K562 (cell line): ENCODE measurements at regions not wholly inside any gene's neighbourhood (a gene's known extent, or its start where the extent isn't known, plus 50 kb on each side); places are given as distances from the start of the nearest gene placed in this dataset.

Experiments used
- ATAC-seq: fragments of 200-7000 bp; cut with Tn5 transposase; 3 replicates; pipeline ENCODE4 v1.9.1; 2020; ENCODE audit warnings: moderate library complexity
- BruUV-seq: library from RNA; stranded (reverse); fragments of 400-500 nt; replicated peaks from 2 replicates; lab custom pipeline; 2021; lab: Mats Ljungman, UMichigan
- CTCF ChIA-PET: fragments of 300-600 bp; formaldehyde crosslinking; extraction: SDS; loops from one replicate; lab custom pipeline; 2021; ENCODE audit warnings: low intra/inter-chr PET ratio; lab: Yijun Ruan, JAX
- POLR2A ChIA-PET: fragments of 300-600, 350-650 bp; sonication (Branson Sonifier 250); formaldehyde crosslinking; extraction: SDS; loops from one replicate; lab custom pipeline; 2021; ENCODE audit warnings: antibody characterized with exemption, inconsistent platforms; lab: Yijun Ruan, JAX
- DNase-seq, 4 experiments: peaks; one replicate each; pipeline versions ENCODE4 v3.0.0 to v3.0.0-alpha.2; 2011 to 2018; ENCODE audit warnings: low spot score in 3 of 4, mixed read lengths in 3 of 4; ENCODE audit errors: extremely low read depth in 1 of 4
- FAIRE-seq: peaks from 2 replicates; lab custom pipeline; 2011; peaks lifted over from hg19 to GRCh38; lab: Jason Lieb, UNC
- H2AFZ ChIP-seq: 2 replicates; pipeline ENCODE4 v1.6.0; 2011; ENCODE audit warnings: low read depth, low read length, control low read depth, inconsistent platforms
- H3K27ac ChIP-seq: fragments of 200-600 bp; 3 replicates; pipeline ENCODE4 v1.8.0; 2011; ENCODE audit warnings: low read depth, mild to moderate bottlenecking, control low read depth, inconsistent platforms, low read length, moderate library complexity, mixed read lengths; ENCODE audit errors: extremely low read depth
- H3K27me3 ChIP-seq, 2 experiments: fragments of 300-600 bp in 1 of 2; 2 replicates in 1 of 2; 3 replicates in 1 of 2; pipeline versions ENCODE4 v1.6.0 to v1.8.0; 2011; ENCODE audit warnings: inconsistent platforms in 2 of 2, low read length in 2 of 2, mild to moderate bottlenecking in 1 of 2, mixed read lengths in 1 of 2, moderate library complexity in 1 of 2; ENCODE audit not compliant: control insufficient read depth in 2 of 2, insufficient read depth in 2 of 2
- H3K36me3 ChIP-seq: fragments of 300-600 bp; 3 replicates; pipeline ENCODE4 v1.8.0; 2011; ENCODE audit warnings: mild to moderate bottlenecking, low read length, inconsistent platforms; ENCODE audit not compliant: control insufficient read depth, insufficient read depth
- H3K4me1 ChIP-seq, 2 experiments: fragments of 200-600 bp in 1 of 2; replicated peaks in 1 of 2; 2 replicates in 1 of 2; 3 replicates in 1 of 2; pipeline versions ENCODE4 v1.5.1 to v1.8.0; 2011; ENCODE audit warnings: inconsistent platforms in 2 of 2, low read length in 2 of 2, mild to moderate bottlenecking in 1 of 2, mixed read lengths in 1 of 2, moderate library complexity in 1 of 2; ENCODE audit not compliant: control insufficient read depth in 2 of 2, insufficient read depth in 2 of 2
- H3K4me2 ChIP-seq: 2 replicates; pipeline ENCODE4 v1.6.1; 2011; ENCODE audit warnings: low read length, control low read depth, inconsistent platforms, mixed read lengths; ENCODE audit not compliant: insufficient read depth
- H3K4me3 ChIP-seq: fragments of 200-600 bp; sonication (generic), shearing (Covaris generic); 2 replicates; pipeline ENCODE4 v1.5.1; 2016; ENCODE audit warnings: control low read depth, inconsistent platforms
- H3K79me2 ChIP-seq: fragments of 200-600 bp; 3 replicates; pipeline ENCODE4 v1.8.0; 2011; ENCODE audit warnings: low read length, inconsistent platforms; ENCODE audit not compliant: control insufficient read depth, insufficient read depth
- H3K9ac ChIP-seq, 2 experiments: 2 replicates each; pipeline versions ENCODE4 v1.6.0 to v1.6.1; 2011; ENCODE audit warnings: low read depth in 2 of 2, low read length in 2 of 2, control low read depth in 1 of 2, inconsistent platforms in 1 of 2, mild to moderate bottlenecking in 1 of 2, mixed read lengths in 1 of 2; ENCODE audit not compliant: insufficient read depth in 1 of 2
- H3K9me1 ChIP-seq: one replicate; pipeline ENCODE4 v1.6.0; 2011; ENCODE audit warnings: inconsistent platforms, mild to moderate bottlenecking, low read length, moderate library complexity; ENCODE audit not compliant: control insufficient read depth, insufficient read depth
- H3K9me3 ChIP-seq: replicated peaks from 2 replicates; pipeline ENCODE4 v1.5.1; 2011; ENCODE audit warnings: low read depth, low read length, inconsistent platforms; ENCODE audit not compliant: control insufficient read depth, insufficient read depth
- H4K20me1 ChIP-seq: replicated peaks from 2 replicates; pipeline ENCODE4 v1.6.1; 2011; ENCODE audit warnings: low read length, inconsistent platforms, mixed read lengths; ENCODE audit not compliant: control insufficient read depth, insufficient read depth
- CEBPG ChIP-seq, 3 experiments: fragments of 200-800 bp in 1 of 3; sonication (Bioruptor generic) in 1 of 3; sonication (generic) in 1 of 3; formaldehyde crosslinking in 1 of 3; IDR thresholded peaks in 2 of 3; conservative IDR thresholded peaks in 1 of 3; 2 replicates each; pipeline versions ENCODE4 v1.6.1 to v1.8.0; 2016 to 2022; ENCODE audit warnings: missing compliant biosample characterization in 2 of 3, missing genetic modification characterization in 2 of 3, mild to moderate bottlenecking in 1 of 3, missing genetic modification reagents in 1 of 3
- DPF2 ChIP-seq: fragments of 450-650 bp; IDR thresholded peaks from 2 replicates; pipeline ENCODE4 v1.6.1; 2016
- MAFF ChIP-seq: IDR thresholded peaks from 2 replicates; pipeline ENCODE4 v1.6.1; 2012; ENCODE audit warnings: low read length, improper control_type of control experiment
- RFX5 ChIP-seq: IDR thresholded peaks from 2 replicates; pipeline ENCODE4 v1.6.1; 2011; ENCODE audit warnings: low read depth, mild to moderate bottlenecking, improper control_type of control experiment, low read length
- SIX5 ChIP-seq, 2 experiments: IDR thresholded peaks; 2 replicates each; pipeline ENCODE4 v1.6.1; 2011; ENCODE audit warnings: low read length in 2 of 2, borderline replicate concordance in 1 of 2, low read depth in 1 of 2, mild to moderate bottlenecking in 1 of 2, moderate library complexity in 1 of 2; ENCODE audit not compliant: insufficient read depth in 1 of 2
- ZNF77 ChIP-seq: fragments of 250-450 bp; sonication (Bioruptor Pico); IDR thresholded peaks from 2 replicates; pipeline ENCODE4 v1.5.0; 2020
- WGBS: fragments of 100-300 bp; shearing (Covaris generic); methylation state at CpG from one replicate; pipeline ENCODE4 v1.1.6; 2016; ENCODE audit warnings: low coverage, mixed read lengths; ENCODE audit not compliant: insufficient coverage; ENCODE audit errors: missing lambda C conversion rate; 5-methylcytosine and 5-hydroxymethylcytosine counted together
- in situ Hi-C: fragments of 300-500 bp; cut with MboI; formaldehyde crosslinking; loops from 4 replicates; pipeline ENCODE4 v1.15.0; 2018; ENCODE audit warnings: inconsistent platforms, mixed read lengths
- intact Hi-C: fragments of 100-400 bp; cut with micrococcal nuclease; formaldehyde crosslinking; loops from 2 replicates; pipeline ENCODE4 v1.14.2; 2022
- TF ChIP-seq, protein P1 (sequence below), 2 experiments: fragments of 450-650 bp in 1 of 2; sonication (generic) in 1 of 2; formaldehyde crosslinking in 1 of 2; IDR thresholded peaks; 2 replicates each; pipeline versions ENCODE4 v1.7.1 to v1.9.0; 2016 to 2022; ENCODE audit warnings: inconsistent platforms in 1 of 2, mild to moderate bottlenecking in 1 of 2, missing genetic modification reagents in 1 of 2
- TF ChIP-seq, protein P2 (sequence below): fragments of 450-650 bp; IDR thresholded peaks from 2 replicates; pipeline ENCODE4 v1.6.1; 2018; ENCODE audit not compliant: partially characterized antibody

DNA sequence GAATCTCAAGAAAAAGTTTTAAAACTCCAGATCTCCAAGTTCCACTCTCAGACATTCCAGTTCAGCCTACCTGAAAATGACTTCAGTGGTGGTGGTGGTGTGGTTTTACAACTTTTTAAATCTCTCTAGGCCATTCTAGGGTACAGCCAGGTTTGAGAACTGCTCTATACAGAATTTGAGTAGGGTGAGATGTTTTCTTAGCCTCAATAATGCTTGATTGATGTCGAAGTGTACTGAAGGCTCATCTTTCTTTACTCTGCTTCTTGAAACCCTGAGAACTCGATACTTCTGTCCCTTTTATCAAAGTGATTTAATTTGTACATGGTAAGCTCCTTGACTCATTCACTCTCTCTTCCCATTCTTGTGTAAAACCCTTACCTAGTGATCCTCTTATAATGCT is 143.8 kb downstream of the FAM124B start:
- H3K9me3 ChIP-seq = no peaks in the 10 kb centered on the region
- FAIRE-seq (no peak), ATAC-seq (no peak), DNase-seq (no peak)
- no peak overlapping the region for H3K4me2 ChIP-seq
- no peak overlapping the region for H3K9ac ChIP-seq
- no peaks in the 10 kb centered on the region for H3K36me3 ChIP-seq
- H4K20me1 ChIP-seq = no peaks in the 10 kb centered on the region
- CTCF ChIA-PET = no interaction called here
- no peaks in the 10 kb centered on the region for H3K27me3 ChIP-seq
- intact Hi-C loops = no loop called here
- H3K4me3 ChIP-seq = no peak overlapping the region
- WGBS = 0% methylated on average over 2 of the region's 2 CpGs
- in situ Hi-C loops = no loop called here
- POLR2A ChIA-PET = no interaction called here
- no peak overlapping the region for H3K27ac ChIP-seq
- no TSS peak for BruUV-seq
- TF ChIP-seq, protein P1, sequence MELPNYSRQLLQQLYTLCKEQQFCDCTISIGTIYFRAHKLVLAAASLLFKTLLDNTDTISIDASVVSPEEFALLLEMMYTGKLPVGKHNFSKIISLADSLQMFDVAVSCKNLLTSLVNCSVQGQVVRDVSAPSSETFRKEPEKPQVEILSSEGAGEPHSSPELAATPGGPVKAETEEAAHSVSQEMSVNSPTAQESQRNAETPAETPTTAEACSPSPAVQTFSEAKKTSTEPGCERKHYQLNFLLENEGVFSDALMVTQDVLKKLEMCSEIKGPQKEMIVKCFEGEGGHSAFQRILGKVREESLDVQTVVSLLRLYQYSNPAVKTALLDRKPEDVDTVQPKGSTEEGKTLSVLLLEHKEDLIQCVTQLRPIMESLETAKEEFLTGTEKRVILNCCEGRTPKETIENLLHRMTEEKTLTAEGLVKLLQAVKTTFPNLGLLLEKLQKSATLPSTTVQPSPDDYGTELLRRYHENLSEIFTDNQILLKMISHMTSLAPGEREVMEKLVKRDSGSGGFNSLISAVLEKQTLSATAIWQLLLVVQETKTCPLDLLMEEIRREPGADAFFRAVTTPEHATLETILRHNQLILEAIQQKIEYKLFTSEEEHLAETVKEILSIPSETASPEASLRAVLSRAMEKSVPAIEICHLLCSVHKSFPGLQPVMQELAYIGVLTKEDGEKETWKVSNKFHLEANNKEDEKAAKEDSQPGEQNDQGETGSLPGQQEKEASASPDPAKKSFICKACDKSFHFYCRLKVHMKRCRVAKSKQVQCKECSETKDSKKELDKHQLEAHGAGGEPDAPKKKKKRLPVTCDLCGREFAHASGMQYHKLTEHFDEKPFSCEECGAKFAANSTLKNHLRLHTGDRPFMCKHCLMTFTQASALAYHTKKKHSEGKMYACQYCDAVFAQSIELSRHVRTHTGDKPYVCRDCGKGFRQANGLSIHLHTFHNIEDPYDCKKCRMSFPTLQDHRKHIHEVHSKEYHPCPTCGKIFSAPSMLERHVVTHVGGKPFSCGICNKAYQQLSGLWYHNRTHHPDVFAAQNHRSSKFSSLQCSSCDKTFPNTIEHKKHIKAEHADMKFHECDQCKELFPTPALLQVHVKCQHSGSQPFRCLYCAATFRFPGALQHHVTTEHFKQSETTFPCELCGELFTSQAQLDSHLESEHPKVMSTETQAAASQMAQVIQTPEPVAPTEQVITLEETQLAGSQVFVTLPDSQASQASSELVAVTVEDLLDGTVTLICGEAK (IDR thresholded peaks at IDR 0.05) = no peak
- TF ChIP-seq, protein P1 (CRISPR knock-in tag; IDR thresholded peaks at IDR 0.05) = no peak
- TF ChIP-seq RFX5 (no peak), ZNF77 (CRISPR knock-in tag) (no peak), SIX5 (IDR thresholded peaks at IDR 0.05; ENCODE audit: borderline replicate concordance in 1 of 2, insufficient read depth in 1 of 2, low read depth in 1 of 2, low read length in 2 of 2) (no peak), MAFF (no peak), CEBPG (CRISPR knock-in tag; IDR thresholded peaks at IDR 0.05) (no peak), CEBPG (tag; conservative IDR thresholded peaks at IDR 0.05 in 1 of 2, IDR thresholded peaks at IDR 0.05 in 1 of 2) (no peak), DPF2 (no peak)
- TF ChIP-seq, protein P2, sequence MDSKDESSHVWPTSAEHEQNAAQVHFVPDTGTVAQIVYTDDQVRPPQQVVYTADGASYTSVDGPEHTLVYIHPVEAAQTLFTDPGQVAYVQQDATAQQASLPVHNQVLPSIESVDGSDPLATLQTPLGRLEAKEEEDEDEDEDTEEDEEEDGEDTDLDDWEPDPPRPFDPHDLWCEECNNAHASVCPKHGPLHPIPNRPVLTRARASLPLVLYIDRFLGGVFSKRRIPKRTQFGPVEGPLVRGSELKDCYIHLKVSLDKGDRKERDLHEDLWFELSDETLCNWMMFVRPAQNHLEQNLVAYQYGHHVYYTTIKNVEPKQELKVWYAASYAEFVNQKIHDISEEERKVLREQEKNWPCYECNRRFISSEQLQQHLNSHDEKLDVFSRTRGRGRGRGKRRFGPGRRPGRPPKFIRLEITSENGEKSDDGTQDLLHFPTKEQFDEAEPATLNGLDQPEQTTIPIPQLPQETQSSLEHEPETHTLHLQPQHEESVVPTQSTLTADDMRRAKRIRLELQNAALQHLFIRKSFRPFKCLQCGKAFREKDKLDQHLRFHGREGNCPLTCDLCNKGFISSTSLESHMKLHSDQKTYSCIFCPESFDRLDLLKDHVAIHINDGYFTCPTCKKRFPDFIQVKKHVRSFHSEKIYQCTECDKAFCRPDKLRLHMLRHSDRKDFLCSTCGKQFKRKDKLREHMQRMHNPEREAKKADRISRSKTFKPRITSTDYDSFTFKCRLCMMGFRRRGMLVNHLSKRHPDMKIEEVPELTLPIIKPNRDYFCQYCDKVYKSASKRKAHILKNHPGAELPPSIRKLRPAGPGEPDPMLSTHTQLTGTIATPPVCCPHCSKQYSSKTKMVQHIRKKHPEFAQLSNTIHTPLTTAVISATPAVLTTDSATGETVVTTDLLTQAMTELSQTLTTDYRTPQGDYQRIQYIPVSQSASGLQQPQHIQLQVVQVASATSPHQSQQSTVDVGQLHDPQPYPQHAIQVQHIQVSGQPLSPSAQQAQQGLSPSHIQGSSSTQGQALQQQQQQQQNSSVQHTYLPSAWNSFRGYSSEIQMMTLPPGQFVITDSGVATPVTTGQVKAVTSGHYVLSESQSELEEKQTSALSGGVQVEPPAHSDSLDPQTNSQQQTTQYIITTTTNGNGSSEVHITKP = no peak
- no peaks in the 10 kb centered on the region for H3K4me1 ChIP-seq
- H2AFZ ChIP-seq = no peak overlapping the region
- H3K9me1 ChIP-seq = no peaks in the 10 kb centered on the region
- no peaks in the 10 kb centered on the region for H3K79me2 ChIP-seq
